Gastrocnemius medialis (tissue), 4 donors: ENCODE measurements at regions not wholly inside any gene's neighbourhood (a gene's known extent, or its start where the extent isn't known, plus 50 kb on each side); places are given as distances from the start of the nearest gene placed in this dataset.

Experiments used
- POLR2A ChIP-seq, 2 donors: fragments of 450-650 bp; IDR thresholded peaks; one replicate each; pipeline ENCODE4 v1.6.1; 2017; ENCODE audit warnings: antibody characterized with exemption in 2 of 2, mild to moderate bottlenecking in 2 of 2, moderate library complexity in 2 of 2
- TF ChIP-seq, protein P1 (sequence below), 5 experiments: fragments of 450-650 bp in 3 of 5; fragments of 200-600 bp in 2 of 5; sonication (generic) in 2 of 5; IDR thresholded peaks in 4 of 5; conservative IDR thresholded peaks in 1 of 5; 1 replicate in 4 of 5; 2 replicates in 1 of 5; pipeline ENCODE4 v1.5.1; 2016 to 2019; ENCODE audit warnings: antibody characterized with exemption in 5 of 5, mild to moderate bottlenecking in 3 of 5, moderate library complexity in 3 of 5

DNA sequence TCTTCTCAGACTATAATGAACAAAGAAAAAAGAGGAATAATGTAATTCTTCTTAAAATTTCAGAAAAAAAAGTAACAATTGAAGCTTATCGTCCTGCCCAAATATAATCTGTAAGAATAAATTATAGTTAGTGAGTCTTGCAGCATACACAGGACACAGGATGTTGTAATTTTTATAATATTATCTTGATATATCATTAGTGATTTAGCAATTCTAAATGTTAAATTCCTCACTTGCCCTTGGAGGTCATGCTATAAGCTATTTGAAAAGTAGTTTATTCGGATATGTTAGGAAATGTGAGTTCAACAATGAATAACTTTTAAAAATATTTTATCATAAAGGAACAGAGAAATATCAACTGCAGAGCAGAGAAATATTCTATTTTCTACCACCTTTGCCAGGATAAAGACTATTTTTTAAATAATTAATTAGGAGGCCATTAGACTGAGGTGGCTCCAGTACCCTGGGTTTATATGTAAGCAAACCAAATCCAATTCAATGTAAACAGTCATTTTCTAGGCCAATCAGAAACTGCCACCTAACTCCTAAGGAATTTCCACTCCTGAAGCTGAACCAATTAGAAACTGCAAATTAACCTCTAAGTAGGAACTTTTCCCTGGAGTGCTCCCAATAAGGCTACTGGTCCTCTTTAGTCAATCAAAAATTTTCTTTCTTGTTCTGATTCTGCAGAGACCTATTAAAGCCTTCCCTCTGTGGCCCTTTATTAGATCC is 1109.3 kb downstream of the ROBO2 start:
- TF ChIP-seq, protein P1, sequence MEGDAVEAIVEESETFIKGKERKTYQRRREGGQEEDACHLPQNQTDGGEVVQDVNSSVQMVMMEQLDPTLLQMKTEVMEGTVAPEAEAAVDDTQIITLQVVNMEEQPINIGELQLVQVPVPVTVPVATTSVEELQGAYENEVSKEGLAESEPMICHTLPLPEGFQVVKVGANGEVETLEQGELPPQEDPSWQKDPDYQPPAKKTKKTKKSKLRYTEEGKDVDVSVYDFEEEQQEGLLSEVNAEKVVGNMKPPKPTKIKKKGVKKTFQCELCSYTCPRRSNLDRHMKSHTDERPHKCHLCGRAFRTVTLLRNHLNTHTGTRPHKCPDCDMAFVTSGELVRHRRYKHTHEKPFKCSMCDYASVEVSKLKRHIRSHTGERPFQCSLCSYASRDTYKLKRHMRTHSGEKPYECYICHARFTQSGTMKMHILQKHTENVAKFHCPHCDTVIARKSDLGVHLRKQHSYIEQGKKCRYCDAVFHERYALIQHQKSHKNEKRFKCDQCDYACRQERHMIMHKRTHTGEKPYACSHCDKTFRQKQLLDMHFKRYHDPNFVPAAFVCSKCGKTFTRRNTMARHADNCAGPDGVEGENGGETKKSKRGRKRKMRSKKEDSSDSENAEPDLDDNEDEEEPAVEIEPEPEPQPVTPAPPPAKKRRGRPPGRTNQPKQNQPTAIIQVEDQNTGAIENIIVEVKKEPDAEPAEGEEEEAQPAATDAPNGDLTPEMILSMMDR (IDR thresholded peaks at IDR 0.05 in 4 of 5, conservative IDR thresholded peaks at IDR 0.05 in 1 of 5) = no peak
- TF ChIP-seq POLR2A (IDR thresholded peaks at IDR 0.05) = no peak
